ENCODE measurements at regions not wholly inside any gene's neighbourhood (a gene's known extent, or its start where the extent isn't known, plus 50 kb on each side); places are given as distances from the start of the nearest gene placed in this dataset.
A peak's percentile ranks its signal among the peaks of the same experiment; 100 is the strongest.
"Not testable (repeated sequence)": the region's sequence is repeated elsewhere in the genome, so short reads cannot be mapped to it uniquely, and the experiment has no call there.

- DNase-seq (ENCODE audit: low spot score): no peak
Measured at GRCh38 chrX:66912417-66912816, 273.5 kb upstream of the EDA2R start.

- no peak for DNase-seq (ENCODE audit: low spot score)
Measured at GRCh38 chrX:66902081-66902480, 263.2 kb upstream of the EDA2R start.

- DNase-seq (ENCODE audit: low spot score): no peak
Measured at GRCh38 chrX:66900886-66901285, 262.0 kb upstream of the EDA2R start.

- no peak for DNase-seq (ENCODE audit: low spot score)
Measured at GRCh38 chrX:66892004-66892403, 253.1 kb upstream of the EDA2R start.

- no peak for DNase-seq (ENCODE audit: low spot score)
Measured at GRCh38 chrX:66889418-66889817, 250.5 kb upstream of the EDA2R start.

GRCh38 chrX:66882101-66882500, 243.2 kb upstream of the EDA2R start:
- no peak for DNase-seq (ENCODE audit: low spot score)

GRCh38 chrX:66876776-66877175, 237.9 kb upstream of the EDA2R start:
- no peak for DNase-seq (ENCODE audit: low spot score)

GRCh38 chrX:66872771-66873170, 233.9 kb upstream of the EDA2R start:
- no peak for DNase-seq (ENCODE audit: low spot score)

GRCh38 chrX:66863721-66864120, 224.8 kb upstream of the EDA2R start:
- no peak for DNase-seq (ENCODE audit: low spot score)

- no peak for DNase-seq (ENCODE audit: low spot score)
Measured at GRCh38 chrX:66833426-66833825, 194.5 kb upstream of the EDA2R start.

GRCh38 chrX:66815227-66815626, 176.3 kb upstream of the EDA2R start:
- no peak for DNase-seq (ENCODE audit: low spot score)

GRCh38 chrX:66794514-66794913, 155.6 kb upstream of the EDA2R start:
- DNase-seq (ENCODE audit: low spot score): not testable (repeated sequence)

- no peak for DNase-seq (ENCODE audit: low spot score)
Measured at GRCh38 chrX:66766318-66766717, 127.4 kb upstream of the EDA2R start.

GRCh38 chrX:66760651-66761050, 121.8 kb upstream of the EDA2R start:
- DNase-seq (ENCODE audit: low spot score): no peak

GRCh38 chrX:66756717-66757116, 117.8 kb upstream of the EDA2R start:
- no peak for DNase-seq (ENCODE audit: low spot score)

- DNase-seq (ENCODE audit: low spot score): no peak
Measured at GRCh38 chrX:66751136-66751782, 112.4 kb upstream of the EDA2R start.

- DNase-seq (ENCODE audit: low spot score): not testable (repeated sequence)
Measured at GRCh38 chrX:66744519-66744918, 105.6 kb upstream of the EDA2R start.

GRCh38 chrX:66731398-66731797, 92.5 kb upstream of the EDA2R start:
- DNase-seq (ENCODE audit: low spot score): no peak

GRCh38 chrX:66728818-66729271, 90.0 kb upstream of the EDA2R start:
- peak; percentile 12 for DNase-seq (ENCODE audit: low spot score)

- DNase-seq (ENCODE audit: low spot score): no peak
Measured at GRCh38 chrX:66717926-66718325, 79.0 kb upstream of the EDA2R start.

GRCh38 chrX:66698273-66699204, 59.7 kb upstream of the EDA2R start:
- DNase-seq (ENCODE audit: low spot score): no peak

- DNase-seq (ENCODE audit: low spot score): not testable (repeated sequence)
Measured at GRCh38 chrX:66692512-66692911, 53.6 kb upstream of the EDA2R start.

All from HuH-7 (cell line).